ENCODE measurements at regions not wholly inside any gene's neighbourhood (a gene's known extent, or its start where the extent isn't known, plus 50 kb on each side); places are given as distances from the start of the nearest gene placed in this dataset.

GRCh38 chr4:58761563-58761962 is 1651.4 kb upstream of the IGFBP7 start:
- TF ChIP-seq, protein P1, sequence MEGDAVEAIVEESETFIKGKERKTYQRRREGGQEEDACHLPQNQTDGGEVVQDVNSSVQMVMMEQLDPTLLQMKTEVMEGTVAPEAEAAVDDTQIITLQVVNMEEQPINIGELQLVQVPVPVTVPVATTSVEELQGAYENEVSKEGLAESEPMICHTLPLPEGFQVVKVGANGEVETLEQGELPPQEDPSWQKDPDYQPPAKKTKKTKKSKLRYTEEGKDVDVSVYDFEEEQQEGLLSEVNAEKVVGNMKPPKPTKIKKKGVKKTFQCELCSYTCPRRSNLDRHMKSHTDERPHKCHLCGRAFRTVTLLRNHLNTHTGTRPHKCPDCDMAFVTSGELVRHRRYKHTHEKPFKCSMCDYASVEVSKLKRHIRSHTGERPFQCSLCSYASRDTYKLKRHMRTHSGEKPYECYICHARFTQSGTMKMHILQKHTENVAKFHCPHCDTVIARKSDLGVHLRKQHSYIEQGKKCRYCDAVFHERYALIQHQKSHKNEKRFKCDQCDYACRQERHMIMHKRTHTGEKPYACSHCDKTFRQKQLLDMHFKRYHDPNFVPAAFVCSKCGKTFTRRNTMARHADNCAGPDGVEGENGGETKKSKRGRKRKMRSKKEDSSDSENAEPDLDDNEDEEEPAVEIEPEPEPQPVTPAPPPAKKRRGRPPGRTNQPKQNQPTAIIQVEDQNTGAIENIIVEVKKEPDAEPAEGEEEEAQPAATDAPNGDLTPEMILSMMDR (IDR thresholded peaks at IDR 0.05), result no peak
- TF ChIP-seq POLR2A (IDR thresholded peaks at IDR 0.05), result no peak
